Medulla oblongata (tissue), 1 donor: ENCODE measurements at regions not wholly inside any gene's neighbourhood (a gene's known extent, or its start where the extent isn't known, plus 50 kb on each side); places are given as distances from the start of the nearest gene placed in this dataset.
"Not testable (repeated sequence)": the region's sequence is repeated elsewhere in the genome, so short reads cannot be mapped to it uniquely, and the experiment has no call there.

Experiments used
- DNase-seq: peaks from one replicate; pipeline ENCODE4 v3.0.0-alpha.2; 2015; ENCODE audit errors: extremely low spot score

DNA sequence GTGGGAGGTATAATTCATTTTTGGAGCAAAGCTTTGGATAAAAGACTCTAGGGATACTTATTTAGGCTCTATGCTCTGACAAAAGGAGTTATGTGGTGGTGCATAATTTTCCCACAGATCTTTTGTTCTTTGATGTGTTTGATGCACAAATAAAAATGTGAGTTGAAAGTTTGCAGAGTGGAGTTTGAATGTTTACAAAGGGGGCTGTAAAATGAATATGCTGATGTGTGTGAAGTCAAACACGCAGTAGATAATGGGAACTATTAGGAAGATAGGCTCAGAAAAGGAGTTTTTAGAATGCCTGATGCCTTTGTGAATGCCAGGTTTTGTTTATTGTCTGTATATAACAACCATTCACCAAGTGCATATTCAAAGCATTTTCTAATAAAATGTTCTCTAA is 545.0 kb upstream of the EPHA7 start:
- no peak for DNase-seq

DNA sequence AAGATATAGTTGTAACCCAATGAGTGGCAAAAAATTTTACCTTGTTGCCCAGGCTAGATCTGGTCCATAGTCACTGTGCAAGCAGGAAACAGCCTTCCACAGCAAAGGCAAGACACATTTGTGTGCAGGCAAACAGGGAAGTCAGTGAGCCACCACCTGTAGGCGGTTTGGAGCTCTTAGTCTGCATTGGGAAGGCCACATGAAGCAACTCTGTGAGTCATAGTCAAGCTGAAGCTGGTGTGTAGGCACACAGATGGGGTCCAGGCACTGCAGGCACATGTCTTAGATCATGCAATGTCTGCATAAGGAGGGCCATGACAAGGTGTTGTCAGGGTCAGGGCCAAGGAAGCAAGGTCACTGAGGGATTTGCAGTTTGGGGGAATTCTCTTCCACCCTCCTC is 543.2 kb upstream of the EPHA7 start:
- no peak for DNase-seq

DNA sequence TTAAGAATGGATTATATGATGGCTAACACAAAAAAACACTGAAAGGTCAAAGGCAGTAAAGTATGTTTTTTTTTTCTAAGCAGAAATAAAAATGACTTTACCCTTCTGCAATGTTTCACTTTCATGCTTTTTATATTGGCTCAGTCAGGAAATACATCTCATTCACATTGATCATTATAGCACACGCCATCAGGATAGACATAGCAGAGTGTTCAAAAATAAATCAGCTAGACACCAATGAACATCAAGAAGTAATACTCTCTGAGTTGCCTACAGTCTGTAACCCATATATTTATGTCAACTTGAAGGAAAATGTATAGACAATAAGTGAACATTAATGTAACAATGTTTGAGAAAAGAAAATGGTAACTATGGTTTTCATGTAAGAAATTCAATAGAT is 535.2 kb upstream of the EPHA7 start:
- no peak for DNase-seq

DNA sequence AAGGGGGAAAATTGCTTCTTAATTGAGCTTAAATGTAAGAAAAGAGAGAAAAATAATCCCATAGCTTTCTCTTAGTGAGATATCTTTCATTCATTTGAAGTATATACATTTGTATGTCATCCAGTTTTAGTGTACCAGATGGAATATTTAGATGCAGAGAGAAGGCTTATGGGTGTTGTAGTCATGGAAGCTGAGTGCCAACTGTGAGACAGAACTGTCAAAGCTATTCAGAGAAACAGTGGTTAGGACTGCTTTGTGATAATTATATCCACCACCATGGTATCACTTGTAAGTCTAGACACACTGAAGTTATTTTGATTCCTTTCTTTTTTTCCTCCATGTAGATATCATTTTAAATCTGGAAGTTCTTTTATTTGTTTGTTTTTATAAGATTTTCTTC is 524.3 kb upstream of the EPHA7 start:
- DNase-seq: no peak

DNA sequence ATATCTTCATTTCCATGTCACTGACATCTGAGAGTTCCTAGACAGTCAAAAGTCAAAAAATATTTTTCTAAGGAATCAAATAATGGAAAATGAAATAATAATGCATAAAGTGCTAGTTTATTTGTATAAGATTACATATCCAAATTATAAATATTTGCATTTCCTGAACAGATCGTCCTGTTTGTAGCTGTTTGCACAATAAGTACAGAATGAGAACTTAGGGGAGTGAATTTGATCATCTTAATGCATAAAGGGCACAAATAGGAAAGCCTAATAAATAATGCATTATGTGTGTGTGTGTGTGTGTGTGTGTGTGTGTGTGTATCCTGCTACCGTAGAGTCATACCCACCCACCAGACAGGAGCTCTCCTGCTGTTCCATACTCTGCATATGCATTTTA is 521.0 kb upstream of the EPHA7 start:
- DNase-seq: no peak

DNA sequence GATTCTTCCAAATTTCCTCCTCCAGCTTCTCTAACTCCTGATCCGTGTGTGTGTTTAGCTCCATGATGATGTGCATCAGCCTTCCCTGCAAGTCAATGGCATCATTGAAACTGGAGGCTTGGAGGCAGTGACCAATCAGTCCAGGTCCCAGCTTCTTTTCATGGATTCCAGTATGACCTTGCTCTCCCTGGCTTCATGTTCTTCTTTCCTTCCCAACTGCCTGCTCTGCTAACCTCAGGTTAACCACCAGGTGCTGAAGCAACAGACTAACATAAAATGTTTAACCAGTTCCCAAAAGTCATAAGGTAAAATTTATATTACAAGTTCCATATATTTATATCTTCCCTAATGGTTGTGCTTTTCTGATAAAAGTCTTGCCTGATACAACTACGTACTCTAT is 512.8 kb upstream of the EPHA7 start:
- no peak for DNase-seq

DNA sequence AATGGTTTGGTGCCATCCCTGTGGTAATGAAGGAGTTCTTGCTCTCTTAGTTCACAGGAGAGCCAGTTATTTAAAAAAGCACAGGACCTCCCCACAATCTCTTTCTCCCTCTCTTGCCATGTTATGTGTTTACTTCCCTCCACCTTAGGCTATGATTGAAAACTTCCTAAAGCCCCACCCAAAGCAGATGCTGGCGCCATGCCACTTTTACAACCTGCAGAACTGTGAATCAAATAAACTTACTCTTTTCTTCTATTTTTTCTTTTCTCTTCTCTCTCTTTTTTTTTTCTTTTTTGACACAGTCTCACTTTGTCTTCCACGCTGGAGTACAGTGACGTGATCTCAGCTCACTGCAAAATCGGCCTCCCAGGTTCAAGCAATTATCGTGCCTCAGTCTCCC is 508.4 kb upstream of the EPHA7 start:
- no peak for DNase-seq

DNA sequence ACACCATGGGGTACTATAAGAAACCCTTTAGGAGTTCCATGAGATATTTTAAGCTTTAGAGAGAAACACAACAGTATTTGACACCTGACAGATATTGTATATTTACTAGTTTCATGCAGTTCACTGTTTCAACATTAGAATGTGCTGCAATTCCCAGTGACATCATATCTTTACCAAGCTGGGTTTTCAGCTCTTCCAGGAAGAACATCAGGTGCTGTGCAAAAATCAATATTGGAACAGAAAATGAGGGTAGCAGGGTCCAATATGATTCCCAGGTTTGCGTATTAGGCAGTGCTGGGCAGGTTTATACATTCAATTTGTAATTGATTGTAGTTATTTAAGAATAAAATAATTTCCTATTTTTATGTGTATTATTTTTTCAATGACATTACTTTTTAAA is 500.0 kb upstream of the EPHA7 start:
- DNase-seq: no peak

DNA sequence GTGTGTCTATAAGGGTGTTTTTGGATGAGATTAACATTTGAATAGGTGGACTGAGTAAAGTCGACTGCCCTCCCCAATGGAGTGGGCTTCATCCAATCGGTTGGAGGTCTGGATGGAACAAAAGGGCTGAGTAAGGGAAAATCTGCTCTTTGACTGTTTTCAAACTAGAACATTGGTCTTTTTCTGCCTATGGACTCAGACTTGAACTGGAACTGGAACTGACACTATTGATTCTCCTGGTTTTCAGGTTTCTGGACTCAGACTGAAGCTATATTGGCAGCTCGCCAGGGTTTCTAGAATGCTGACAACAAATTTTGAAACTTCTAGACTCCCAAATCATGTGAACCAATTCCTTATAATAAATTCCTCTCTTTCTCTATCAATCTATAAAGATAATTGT is 498.9 kb upstream of the EPHA7 start:
- DNase-seq: no peak

DNA sequence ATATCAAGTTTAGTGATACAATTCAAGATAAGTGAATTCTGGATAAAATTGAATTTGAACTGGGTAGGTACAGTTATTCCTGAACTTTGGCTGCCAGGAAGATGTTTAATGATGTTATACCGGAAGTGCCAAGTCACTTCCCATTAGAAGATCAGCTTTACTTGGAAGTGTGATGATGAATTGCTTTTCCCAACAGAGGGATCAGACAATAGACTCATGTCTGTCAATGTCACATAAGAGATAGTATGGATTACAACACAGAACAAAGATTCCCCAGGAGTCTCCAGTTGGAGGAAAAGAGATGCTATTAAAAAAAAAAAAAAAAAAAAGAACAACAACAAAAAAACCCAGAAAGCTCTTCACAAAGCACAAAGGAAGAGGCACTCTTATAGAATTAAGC is 497.9 kb upstream of the EPHA7 start:
- no peak for DNase-seq

DNA sequence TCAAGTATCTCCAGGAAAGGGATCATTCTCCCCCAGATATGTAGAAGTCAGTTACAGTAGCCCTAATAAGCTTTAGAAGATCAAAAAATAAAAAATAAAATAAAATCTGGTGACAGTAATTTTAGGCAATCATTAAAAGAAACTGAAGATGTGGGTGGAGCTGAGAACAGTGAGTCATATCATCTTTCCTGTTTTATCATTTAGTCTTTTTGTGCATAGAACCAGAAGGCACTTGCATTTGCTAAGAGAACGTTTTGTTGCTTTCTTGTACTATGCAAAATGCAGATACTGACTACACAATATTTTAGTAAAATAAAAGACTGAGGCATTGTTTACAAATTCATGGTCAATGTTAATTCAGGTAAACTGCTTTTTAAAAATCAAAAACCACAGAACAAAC is 497.4 kb upstream of the EPHA7 start:
- no peak for DNase-seq

DNA sequence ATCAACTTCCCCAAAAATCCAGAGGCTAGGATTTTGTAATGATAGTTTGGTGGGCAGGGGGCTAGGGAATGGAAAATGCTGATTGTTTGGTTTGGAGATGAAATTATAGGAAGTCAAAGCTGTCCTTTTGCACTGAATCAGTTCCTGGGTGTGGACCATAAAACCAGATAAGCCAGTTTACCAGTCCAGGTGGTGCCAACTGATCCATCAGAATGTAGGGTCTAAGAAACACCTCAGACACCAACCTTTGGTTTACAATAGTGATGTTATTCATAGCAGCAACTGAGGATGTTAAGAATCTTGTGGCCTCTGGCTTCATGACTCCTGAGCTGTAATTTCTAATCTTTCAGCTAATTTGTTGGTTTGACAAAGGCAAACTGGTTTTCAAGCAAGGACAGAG is 496.6 kb upstream of the EPHA7 start:
- no peak for DNase-seq

DNA sequence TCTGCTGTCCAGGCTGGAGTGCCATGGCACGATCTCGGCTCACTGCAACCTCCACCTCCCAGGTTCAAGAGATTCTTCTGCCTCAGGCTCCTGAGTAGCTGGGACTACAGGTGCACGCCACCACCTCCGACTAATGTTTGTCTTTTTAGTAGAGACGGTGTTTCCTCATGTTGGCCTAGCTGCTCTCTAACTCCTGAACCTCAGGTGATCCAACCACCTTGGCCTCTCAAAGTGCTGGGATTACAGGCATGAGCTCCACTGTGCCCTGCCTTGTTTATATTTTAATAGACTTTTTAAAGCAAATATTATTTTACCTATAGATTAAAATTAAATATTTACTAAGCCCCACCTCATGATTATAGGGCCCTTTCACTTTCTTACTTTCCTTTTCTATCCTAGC is 483.2 kb upstream of the EPHA7 start:
- no peak for DNase-seq

DNA sequence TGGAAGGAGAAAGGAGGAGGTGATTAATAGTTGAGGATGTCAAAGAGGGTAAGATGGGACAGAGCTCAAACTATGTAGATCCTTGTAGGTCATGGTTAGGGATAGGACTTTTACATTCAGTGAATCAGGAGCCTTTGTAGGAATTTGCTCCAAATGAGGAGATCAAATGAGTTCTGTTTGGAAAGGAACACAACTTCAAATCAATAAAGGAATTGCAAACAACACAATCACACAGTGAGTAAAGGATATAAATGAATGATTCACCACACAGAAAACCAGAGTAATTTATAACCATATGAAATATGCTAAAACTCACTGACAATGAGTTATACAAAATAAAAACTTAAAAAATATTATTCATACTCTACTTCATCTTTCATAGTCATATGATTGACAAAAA is 480.8 kb upstream of the EPHA7 start:
- no peak for DNase-seq

DNA sequence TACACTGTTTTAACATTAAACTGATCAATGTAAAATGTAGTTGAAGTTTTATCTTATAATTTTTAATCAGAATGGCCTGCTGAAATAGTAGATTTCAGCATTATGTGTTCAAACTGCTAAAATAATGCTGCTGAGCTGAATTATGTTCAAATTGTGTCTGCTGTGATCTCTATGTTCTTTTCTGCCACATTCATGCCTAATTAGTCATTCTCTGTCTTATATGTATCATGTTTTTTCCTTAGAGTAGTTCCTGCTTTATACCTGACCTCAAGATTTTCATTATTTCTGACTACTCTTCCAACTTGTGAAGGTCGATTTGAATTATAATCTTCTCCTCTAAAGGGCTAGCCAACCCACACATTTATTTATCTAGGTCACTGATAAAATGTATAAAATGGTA is 476.7 kb upstream of the EPHA7 start:
- no peak for DNase-seq

DNA sequence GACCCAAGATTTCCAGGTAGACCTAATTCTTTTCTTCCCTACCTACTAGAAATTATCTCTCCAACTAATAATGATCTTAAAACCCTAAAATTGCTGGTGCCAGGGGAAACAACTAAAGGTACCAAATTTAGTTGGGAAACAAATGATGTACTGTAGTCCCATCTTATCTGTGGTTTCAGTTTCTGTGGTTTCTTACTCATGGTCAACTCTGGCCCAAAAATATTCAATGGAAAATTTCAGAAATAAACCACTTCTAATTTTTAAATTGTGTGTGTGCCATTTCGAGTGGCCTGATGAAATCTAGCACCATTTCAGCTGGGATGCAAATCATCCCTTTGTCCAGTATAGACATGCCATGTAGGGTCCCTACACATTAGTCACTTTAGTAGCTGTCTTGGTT is 475.2 kb upstream of the EPHA7 start:
- no peak for DNase-seq

DNA sequence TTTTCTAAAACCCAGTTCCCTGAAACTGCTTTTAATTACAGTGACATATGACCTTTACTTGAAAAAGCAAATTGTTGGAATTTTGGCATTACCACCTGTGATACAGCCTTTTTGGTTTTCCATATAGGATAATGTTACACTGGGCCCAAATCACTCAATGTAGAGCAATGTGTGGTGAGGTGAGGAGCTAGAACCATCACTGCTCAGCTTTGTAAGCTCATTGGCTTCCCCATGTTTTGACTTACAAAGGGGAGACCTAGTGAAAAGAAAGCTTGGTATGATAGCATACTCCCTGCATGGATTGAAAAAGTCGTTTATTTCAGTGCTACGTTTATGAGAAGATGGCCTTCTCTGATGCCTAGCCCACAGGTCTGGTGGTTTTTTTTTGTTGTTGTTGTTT is 470.4 kb upstream of the EPHA7 start:
- DNase-seq: no peak

DNA sequence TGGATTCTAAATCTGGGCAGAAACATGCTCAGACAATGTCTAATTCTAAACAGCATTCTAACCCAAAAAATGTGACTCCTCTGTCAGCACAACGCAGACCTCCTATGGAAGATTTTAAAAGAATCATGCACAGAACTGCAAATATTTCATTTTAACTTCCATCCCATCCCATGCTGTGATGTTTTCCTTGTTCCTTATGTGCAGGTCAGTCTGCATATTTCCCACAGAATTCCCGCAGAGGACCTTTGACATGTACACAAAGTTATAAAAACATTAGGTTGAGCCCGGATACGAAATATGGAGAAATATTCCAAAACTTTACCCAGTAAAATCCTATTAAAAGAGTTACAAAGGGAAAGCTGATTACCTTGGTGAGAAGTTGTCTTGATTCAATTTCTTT is 467.1 kb upstream of the EPHA7 start:
- DNase-seq: no peak

DNA sequence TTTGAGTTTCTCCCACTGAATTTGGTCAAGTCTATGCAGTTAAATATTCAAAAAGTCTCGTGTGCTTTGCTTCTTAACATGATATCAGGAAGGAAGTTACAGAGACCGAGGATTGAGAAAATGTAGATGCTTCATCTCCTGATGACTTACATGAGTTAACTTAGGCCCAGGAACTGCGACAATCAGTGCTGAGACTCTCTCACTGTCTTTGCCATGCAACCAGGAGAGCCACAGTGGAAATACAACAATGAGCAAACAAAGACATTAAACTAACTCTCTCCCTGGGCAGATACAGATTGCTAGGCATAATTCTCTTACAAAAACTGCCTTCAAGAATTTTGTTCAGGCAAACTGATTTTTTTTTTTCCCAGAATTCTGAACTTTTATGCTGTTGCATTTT is 440.6 kb upstream of the EPHA7 start:
- no peak for DNase-seq

DNA sequence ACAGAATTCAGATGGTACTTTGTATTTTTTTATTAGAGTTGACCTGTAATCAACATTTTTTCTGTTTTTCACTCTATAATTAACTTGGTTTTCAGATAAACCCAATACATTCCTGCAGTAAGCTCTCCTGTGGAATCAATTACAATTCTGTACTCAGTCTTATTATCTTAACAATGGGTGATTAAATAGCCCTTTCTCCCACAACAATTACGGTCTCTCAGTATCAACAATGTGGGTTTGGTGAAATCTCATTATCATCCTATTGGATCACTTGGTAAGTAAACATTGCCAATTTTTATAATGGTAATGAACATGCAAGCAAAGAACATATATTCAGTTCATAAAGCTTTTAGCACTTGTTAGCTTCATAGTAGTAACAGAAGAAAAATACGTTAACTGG is 438.9 kb upstream of the EPHA7 start:
- no peak for DNase-seq

DNA sequence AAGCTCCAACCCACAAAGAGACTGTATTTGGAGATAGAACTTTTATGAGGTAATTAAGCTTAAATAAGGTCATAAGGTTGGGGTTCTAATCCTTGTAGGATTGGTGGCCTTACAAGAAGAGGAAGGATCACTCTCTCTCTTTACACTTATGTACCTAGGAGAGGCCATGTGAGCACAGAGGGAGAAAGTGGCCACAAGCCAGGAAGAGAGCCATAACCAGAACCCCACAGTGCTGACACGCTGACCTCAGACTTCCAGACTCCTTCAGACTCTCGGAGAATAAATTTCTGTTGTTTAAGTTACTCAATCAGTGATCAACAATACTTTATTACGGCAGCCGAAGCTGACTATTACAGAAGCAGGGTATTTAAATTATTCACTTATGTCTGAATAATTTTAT is 430.5 kb upstream of the EPHA7 start:
- no peak for DNase-seq

DNA sequence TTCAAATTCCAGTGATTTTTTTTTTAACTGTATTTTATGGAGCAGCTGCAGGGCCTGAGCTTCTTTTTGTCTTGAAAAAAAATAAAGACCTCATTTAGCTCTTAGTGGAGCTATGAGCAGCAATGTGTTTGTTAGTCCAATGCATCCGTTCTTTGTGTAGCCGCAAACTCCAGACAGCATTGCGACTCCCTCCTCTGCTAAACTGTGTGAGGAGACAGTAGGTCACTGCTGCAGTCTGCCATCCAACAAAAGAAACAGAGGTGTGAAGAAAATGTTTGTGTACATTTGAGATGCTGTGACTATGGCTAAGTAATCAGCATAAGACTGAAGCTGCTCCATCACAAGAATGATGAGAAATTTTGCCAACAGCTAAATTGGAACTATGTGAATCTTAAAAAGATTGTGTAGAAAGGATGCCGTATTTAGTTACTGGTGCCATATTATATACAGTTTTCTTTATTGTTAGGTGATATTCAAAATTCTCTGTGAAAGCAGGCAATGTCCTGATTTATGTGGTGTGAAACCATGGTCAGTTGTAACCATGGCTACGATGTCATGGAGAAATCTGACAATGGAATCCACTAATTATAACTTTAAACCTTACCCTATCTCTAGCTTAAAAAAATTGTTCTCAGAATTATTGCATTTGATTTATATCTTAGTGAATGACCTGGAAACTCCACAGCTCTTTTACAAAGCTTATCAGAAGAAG is 428.8 kb upstream of the EPHA7 start:
- DNase-seq: peak; percentile 47

DNA sequence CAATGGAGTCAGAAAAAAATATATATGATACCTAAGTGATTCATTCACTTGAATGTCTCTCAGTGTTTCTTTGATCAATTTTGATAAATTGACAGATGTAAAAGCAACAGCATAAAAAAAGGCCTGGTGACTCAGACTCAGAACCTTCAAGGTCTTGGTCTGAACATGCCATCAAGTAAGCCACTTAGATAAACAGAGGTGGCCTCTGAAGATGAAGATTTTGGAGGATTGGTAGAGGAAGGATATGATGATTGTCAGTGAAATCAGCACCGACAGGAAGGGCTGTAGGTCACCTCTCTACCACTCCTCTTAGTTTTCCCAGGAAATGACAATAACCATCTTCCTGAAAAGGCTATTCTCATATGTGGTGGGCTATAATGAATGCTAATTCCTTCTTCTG is 422.8 kb upstream of the EPHA7 start:
- no peak for DNase-seq

DNA sequence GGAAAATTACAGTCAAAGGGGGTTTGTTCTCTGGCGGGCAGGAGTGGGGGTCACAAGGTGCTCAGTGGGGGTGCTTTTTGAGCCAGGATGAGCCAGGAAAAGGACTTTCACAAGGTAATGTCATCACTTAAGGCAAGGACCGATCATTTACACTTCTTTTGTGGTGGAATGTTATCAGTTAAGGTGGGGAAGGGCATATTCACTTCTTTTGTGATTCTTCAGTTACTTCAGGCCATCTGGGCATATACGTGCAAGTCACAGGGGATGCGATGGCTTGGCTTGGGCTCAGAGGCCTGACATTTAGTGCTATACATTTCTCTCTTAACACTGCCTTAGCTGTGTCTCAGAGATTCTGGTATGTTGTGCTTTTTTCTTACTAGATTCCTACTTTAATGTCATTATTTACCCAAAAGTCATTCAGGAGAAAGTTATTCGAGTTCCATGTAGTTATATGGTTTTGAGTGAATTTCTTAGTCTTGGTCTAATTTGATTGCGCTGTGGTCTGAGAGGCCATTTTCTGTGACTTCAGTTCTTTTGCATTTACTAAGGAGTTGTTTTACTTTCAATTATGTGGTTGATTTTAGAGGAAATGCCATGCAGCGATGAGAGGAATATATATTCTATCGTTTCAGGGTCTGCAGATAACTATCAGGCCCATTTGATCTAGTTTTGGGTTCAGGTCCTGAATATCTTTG is 416.2 kb upstream of the EPHA7 start:
- DNase-seq: not testable (repeated sequence)
